Keratinocyte (primary cell): ENCODE measurements at regions not wholly inside any gene's neighbourhood (a gene's known extent, or its start where the extent isn't known, plus 50 kb on each side); places are given as distances from the start of the nearest gene placed in this dataset.

Experiments used
- EZH2 ChIP-seq: IDR thresholded peaks from one replicate; pipeline ENCODE4 v1.6.1; 2012; ENCODE audit warnings: inconsistent platforms, mild to moderate bottlenecking, low read length, moderate library complexity
- TF ChIP-seq, protein P1 (sequence below), 3 experiments: IDR thresholded peaks in 1 of 3; conservative IDR thresholded peaks in 1 of 3; optimal IDR thresholded peaks in 1 of 3; 2 replicates in 2 of 3; 3 replicates in 1 of 3; pipeline versions ENCODE3 to v1.5.1; 2011; ENCODE audit warnings: low read length in 3 of 3, mild to moderate bottlenecking in 3 of 3, moderate library complexity in 2 of 3, control low read depth in 1 of 3, inconsistent platforms in 1 of 3; ENCODE audit not compliant: insufficient read depth in 2 of 3; ENCODE audit errors: extremely low read depth in 1 of 3

- TF ChIP-seq EZH2, result no peak
- TF ChIP-seq, protein P1, sequence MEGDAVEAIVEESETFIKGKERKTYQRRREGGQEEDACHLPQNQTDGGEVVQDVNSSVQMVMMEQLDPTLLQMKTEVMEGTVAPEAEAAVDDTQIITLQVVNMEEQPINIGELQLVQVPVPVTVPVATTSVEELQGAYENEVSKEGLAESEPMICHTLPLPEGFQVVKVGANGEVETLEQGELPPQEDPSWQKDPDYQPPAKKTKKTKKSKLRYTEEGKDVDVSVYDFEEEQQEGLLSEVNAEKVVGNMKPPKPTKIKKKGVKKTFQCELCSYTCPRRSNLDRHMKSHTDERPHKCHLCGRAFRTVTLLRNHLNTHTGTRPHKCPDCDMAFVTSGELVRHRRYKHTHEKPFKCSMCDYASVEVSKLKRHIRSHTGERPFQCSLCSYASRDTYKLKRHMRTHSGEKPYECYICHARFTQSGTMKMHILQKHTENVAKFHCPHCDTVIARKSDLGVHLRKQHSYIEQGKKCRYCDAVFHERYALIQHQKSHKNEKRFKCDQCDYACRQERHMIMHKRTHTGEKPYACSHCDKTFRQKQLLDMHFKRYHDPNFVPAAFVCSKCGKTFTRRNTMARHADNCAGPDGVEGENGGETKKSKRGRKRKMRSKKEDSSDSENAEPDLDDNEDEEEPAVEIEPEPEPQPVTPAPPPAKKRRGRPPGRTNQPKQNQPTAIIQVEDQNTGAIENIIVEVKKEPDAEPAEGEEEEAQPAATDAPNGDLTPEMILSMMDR (optimal IDR thresholded peaks at IDR 0.05 in 1 of 3, IDR thresholded peaks at IDR 0.05 in 1 of 3, conservative IDR thresholded peaks at IDR 0.05 in 1 of 3; ENCODE audit: extremely low read depth in 1 of 3, insufficient read depth in 2 of 3, low read length in 3 of 3), result no peak
Observed at GRCh38 chr12:4091016-4091743, 182.4 kb upstream of the CCND2 start.
